GM21737 (cell line): ENCODE measurements at regions not wholly inside any gene's neighbourhood (a gene's known extent, or its start where the extent isn't known, plus 50 kb on each side); places are given as distances from the start of the nearest gene placed in this dataset.
"Not testable (repeated sequence)": the region's sequence is repeated elsewhere in the genome, so short reads cannot be mapped to it uniquely, and the experiment has no call there.

Experiments used
- ATAC-seq: cut with Tn5 transposase; IDR thresholded peaks from one replicate; pipeline ENCODE4 v1.9.1; 2021; ENCODE audit warnings: mild to moderate bottlenecking, moderate library complexity; ENCODE audit not compliant: unreplicated experiment

DNA sequence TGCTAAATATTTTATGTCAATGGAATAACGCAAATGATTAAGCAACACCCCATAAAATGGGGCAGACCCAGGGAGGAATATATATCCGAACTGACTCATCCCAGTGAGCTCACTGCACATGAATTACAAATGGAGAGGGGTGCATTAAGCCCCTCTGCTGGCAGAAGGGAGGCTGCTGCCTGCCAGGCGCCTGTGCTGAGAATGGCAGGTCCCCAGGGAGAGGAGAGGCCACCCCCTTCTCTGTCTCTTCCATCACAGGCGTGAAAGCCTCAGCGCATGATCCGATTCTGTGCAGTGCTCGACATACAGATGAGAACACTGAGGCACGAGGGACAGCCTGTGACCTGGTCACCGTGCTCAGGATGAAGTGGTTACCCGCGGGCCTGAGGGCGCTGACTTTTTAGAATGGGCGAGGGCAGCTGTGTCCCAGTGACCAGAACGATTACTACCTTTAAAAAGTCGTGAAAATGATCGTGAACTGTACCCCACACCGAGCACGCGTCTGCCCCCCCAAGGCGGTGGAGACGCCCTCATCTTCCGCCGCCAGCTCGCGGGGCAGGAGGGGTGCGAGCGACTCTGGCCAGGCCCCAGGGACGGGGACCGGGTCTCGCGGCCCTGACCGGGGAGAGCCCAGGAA lies 229.7 kb upstream of the FRG2C start:
- ATAC-seq: not testable (repeated sequence)

DNA sequence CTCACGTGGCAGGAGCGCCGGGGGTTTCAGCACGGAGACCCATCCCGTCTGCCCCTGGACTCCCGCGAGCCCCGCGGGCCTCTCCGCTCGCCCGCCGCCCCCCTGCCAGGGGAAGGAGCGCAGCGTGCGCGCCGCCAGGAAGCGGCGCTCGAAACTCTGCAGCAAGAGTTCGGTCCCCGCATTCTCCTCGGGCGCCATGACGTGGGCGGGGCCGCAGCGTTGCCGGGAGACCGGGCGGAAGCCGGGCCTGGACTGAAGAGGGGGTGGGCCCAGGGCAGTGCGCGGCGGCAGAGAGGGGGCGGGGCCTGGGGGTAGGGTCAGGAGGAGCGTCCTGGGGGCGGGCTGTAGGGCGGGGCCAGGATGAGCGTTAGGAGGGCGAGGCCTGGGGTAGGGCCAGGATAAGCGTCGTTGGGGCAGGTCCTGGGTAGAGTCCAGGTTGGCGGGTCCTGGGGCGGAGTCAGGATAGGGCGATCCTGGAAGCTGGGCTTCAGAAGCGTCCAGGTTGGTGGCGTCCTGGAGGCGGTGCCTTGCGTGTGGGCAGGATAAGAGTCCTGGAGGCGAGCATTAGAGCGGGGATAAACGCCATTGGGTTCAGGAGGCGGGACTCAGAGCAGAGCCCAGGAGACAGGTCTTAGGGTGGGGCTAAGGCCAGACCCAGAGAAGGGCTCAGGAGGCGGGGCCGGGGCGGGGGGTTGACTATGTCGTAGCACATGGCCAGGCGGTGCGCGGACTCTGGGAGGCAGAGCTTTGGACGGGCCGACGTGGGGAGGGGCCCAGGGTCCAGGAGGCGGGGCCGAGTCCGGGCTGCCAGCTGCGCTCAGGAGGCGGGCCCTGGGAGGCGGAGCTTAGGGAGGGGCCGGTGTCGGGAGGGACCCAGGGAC lies 229.0 kb upstream of the FRG2C start:
- peak; percentile 100 for ATAC-seq

DNA sequence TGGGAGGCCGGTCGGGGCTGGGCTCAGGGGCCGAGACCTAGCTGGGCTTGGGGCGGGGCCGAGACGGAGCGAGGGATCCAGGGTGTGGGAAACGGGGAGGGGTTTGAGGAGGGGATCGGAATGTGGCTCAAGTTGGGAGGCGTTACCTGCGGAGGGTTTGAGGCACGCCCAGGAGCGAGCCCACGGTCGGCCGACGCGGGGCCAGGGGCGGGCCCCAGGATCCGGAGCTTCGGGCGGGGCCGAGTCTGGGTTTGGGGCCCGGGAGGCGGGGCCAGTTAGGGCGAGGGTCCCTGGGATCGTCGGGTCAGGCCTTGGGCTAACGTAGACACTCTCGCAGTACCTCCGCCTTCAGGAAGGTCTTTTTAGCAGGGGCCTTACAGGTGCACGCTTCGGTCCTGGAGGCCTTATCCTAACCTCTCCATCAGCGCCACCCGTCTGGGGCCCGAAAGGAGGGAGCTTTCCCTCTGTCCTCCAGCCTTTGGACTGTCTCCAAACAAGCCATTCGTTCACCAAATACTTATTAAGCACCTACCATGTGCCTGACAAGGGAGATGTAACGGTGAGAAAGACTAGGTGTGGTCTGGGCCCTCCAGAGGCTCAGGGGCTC lies 228.2 kb upstream of the FRG2C start:
- not testable (repeated sequence) for ATAC-seq

DNA sequence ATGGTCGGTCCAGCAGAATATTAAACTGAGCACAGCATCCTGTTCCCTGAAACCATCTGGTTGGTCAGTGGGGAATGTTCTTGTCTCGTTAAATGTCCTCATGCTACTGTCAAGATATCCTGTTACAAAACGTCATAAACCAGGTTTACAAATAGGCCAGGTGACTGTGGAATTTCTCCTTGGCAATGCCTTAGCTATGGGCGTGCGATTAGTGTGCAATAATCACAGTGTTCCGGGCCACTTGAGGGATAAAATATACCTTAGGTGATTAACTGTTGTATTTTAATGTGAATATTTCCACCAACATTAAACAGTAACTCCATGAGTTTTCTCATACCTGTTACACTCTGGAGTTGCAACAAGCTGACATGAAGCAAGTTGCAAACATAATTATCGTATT lies 223.1 kb upstream of the FRG2C start:
- not testable (repeated sequence) for ATAC-seq

DNA sequence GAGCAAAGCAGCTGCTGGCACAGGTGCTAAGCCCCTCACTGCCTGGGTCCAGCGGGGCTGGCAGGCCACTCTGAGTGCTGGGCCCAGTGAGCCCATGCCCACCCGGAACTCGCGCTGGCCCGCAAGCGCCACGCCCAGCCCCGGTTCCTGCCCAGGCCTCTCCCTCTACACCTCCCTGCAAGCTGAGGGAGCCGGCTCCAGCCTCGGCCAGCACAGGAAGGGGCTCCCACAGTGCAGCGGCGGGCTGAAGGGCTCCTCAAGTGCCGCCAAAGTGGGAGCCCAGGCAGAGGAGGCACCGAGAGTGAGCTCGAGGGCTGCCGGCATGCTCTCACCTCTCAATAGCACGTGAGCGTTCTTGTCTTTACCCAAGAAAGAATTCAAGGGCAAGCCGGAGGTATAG lies 219.5 kb upstream of the FRG2C start:
- ATAC-seq: not testable (repeated sequence)

GRCh38 chr3:75445234-75445633 lies 218.9 kb upstream of the FRG2C start:
- not testable (repeated sequence) for ATAC-seq

GRCh38 chr3:75446948-75447347 lies 217.2 kb upstream of the FRG2C start:
- not testable (repeated sequence) for ATAC-seq

DNA sequence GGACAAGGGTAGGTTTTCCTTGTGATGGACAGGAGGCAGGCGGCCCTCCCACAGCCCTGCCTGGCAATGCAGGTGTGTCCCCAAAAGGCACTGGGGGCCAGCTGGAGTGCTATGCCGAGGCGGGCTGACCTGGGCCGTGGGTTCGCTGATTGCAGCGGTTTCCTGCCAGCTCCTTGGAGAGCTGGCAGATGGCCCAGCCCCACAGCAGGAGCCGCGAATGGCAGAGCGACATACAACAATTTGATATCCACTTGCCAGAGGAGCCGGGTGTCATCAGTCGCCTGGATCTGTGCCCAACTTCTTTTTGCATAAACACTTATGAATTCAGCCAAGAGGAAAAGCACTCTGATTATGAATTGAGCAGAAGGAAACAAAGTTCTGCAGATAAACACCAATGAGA lies 210.8 kb upstream of the FRG2C start:
- ATAC-seq: not testable (repeated sequence)

DNA sequence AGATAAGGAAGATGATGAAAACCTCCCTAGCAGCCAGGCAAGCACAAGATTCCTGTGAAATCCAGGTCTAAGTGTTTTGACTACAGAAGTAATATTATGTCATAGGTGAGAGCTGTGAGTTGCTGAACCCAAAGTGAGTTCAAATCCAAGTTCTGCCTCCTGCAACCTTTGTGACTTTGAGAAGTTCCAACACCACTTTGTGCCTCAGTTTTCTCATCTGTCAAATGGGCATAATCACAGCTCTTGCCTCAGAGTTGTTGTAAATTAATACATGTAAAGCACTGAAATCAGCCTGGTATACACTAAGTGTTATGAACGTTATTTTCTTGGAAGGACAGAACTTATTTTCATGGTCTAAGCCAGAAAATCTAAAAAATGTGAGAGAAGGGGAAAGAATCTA lies 210.3 kb upstream of the FRG2C start:
- not testable (repeated sequence) for ATAC-seq

- ATAC-seq: not testable (repeated sequence)
These were observed 189.6 kb upstream of the FRG2C start for GRCh38 chr3:75474530-75474929.

GRCh38 chr3:75496600-75496999 lies 167.5 kb upstream of the FRG2C start:
- not testable (repeated sequence) for ATAC-seq

- ATAC-seq: not testable (repeated sequence)
These were observed 163.8 kb upstream of the FRG2C start for GRCh38 chr3:75500357-75500756.

DNA sequence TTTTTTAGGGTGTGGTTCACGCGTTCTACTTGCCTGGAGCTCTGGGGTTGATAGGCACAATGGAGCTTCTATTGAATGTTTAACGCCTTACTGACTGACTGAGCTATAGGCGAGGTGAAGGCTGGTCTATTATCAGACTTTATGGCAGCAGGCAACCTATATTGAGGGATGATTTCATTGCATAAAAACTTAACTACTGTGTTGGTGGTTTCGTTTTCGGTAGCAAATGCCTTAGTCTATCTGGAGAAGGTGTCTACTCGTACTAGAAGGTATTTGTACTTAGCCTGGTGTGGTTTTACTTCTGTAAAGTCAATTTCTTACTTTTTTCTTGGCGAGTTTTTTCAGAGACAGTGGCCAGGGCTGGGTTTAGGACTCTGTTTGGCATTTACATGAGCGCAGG lies 162.0 kb upstream of the FRG2C start:
- ATAC-seq: not testable (repeated sequence)

DNA sequence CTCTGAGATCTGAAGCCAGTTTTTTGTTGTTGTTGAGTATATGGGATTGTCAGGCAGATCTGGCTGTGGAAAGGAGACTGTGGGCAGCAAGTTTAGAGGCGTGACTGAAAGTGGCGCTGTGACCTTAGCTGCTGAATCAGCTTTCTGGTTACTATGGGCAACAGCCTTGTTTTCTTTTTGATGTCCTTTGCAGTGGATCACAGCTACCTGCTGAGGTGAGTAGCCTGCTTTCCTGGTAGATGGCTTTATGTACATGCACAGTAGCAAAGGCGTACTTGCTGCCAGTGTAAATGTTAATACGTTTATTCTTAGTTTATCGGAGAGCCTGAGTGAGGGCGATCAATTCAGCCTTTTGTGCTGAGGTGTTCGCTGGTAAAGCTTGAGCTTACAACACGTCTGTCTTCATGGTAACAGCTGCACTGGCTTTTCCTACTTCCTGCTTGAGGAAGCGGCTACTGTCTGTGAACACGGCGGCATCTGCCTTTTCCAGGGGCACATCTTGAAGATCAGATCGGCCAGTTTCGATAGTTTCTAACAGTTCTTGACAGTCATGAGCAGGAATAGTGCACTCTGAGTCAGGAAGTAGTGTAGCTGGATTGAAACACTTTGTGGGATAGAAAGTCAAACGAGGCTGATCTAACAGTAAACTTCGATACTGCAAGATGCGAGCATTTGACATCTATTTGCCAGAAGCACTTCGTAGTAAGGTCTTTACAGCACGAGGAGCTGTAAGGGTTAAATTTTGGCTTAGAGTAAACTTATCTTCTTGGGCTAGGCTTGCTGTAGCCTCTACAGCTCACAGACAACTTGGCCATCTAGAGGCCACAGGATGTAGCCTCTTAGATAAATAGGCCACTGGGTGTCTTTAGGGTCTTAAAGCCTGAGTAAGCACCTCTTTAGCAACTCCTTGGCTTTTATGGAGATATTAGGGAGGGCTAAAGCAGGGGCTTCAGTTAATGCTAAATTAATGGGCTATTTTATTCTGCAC lies 161.1 kb upstream of the FRG2C start:
- ATAC-seq: not testable (repeated sequence)

DNA sequence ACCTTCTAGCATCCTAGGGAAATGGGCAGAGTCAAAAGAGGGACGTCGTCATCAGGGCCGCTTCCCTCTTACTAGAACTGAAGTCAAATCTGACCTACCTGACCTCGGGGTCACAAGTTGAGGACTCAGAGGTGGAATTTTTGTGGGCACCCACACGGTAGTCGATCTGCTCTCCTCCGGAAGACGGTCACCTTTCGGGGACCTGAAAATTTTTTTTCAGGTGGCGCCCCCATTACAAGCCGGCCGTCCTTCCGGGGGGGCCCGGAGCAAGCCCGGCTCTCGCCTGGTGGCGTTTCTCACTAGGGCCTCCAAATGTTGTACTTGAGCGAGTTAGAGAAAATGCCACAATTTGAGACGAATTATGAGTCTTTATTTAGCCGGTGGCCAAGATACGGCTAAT lies 157.5 kb upstream of the FRG2C start:
- ATAC-seq: no peak

- ATAC-seq: not testable (repeated sequence)
These were observed 156.2 kb upstream of the FRG2C start for GRCh38 chr3:75507956-75508355.

- ATAC-seq: not testable (repeated sequence)
These were observed 136.5 kb upstream of the FRG2C start for GRCh38 chr3:75527657-75528056.

DNA sequence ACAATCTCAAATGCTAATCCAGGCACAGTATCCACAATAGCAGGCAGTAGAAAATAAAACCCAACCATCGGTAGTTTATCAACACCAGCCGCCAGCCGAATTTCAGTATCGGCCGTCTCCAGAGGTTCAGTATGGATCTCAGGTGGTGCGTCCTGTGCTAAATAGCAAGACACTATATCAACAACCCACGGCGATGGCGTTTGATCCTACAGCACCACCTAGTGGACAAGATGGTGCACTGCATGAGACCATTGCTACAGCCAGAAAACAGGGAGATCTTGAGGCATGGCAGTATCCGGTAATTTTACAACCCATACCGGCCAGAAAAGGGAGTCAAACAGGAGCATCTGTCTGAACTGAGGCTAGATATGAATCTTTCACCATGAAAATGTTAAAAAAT lies 112.0 kb upstream of the FRG2C start:
- not testable (repeated sequence) for ATAC-seq

DNA sequence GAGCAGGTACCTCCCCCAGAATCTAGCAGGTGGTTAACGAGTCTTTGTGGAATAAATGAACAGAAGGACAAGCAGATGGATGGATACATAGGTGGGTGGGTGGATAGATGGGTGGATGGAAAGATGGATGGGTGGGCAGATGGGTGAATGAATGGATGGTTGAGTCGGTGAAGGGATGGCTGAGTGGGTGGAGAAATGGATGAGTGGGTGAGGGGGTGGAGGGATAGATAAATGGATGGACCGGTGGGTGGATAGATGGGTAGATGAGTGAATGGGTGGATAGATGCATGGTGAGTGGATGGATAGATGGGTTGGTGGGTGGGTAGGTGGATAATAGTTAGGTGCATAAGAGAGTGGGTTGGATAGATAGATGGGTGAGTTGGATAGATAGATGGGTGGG lies 99.7 kb upstream of the FRG2C start:
- ATAC-seq: not testable (repeated sequence)

GRCh38 chr3:75572303-75572702 lies 91.8 kb upstream of the FRG2C start:
- ATAC-seq: not testable (repeated sequence)
